Stimulated activated CD8-positive, alpha-beta memory T cell treated with anti-CD3 and anti-CD28 coated beads, Interleukin-12 subunit alpha, Interleukin-12 subunit beta, amount 100 ng/mL, for 4 hours (primary cell): ENCODE measurements at regions not wholly inside any gene's neighbourhood (a gene's known extent, or its start where the extent isn't known, plus 50 kb on each side); places are given as distances from the start of the nearest gene placed in this dataset.

Source experiments
- DNase-seq: peaks from one replicate; pipeline ENCODE4 v3.0.0-alpha.2; 2020; ENCODE audit warnings: low read depth

DNA sequence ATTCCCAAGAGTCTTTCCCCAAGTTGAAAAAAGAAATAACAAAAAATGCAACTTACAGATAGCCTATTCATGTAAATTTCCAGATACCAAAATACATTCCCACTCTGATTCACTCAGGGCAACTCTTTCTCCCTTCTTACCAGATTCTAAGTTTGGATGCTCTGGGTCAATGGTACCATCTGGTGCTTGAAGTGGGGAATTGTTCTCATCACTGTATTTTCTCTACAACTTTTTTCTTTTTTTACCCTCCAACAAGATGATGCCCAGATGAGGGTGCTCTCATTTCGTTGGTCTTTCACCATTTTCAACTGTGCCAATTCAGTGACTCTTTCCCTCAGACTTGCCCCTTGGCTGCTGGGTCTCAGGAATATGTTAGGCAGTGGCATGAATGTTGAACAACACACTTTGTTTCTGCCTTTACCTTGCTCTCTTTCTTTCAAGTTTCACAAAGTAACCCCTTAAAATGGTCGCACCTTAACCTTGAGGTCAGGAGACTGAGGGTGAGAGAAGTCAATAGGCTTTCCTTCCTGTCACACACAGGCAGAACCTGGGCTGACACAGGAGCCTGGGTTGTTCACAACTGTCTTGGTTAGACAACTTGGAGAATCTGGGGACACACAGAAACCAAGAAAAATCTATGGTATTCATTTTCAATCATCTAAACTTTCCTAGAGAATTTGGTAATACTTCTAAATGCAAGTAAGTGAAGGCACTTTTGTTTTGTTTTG, 330.7 kb upstream of the SLCO3A1 start:
- DNase-seq: no peak

DNA sequence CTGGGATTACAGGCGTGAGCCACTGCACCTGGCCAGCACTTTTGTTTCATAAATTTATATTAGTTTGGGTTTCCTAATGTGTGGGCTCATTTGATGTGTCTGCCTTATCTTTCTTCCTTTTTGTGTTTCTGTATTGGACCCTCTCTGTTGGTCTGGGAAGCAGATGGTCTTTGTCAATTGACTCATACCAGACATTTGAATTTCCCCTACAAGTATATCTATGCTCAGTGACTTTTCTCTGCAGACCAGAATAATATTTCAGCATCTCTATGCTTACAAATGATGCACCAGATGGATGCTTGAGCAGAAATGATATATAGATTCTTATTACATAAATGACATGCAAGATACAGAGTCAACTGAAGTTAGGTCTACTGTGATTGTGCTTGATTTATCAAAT, 329.9 kb upstream of the SLCO3A1 start:
- DNase-seq: no peak

DNA sequence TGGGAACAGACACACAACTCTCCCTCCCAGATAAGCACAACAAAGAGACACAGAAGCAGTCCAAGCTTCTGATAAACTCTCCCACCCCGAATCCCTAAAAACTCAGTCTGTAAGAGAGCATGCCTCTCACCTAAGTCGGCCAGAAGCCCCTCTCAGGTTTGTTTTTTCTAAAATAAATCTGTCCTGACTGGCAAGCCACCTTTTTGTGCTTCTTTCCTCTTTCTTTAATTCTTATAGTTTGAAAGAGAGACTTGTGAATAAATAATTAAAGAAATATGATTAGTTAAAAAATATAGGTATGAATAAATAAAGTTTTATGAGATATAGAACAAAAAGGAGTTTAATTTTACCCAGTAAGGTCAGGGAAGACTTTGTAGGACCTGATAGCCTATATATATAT, 329.0 kb upstream of the SLCO3A1 start:
- DNase-seq: no peak

DNA sequence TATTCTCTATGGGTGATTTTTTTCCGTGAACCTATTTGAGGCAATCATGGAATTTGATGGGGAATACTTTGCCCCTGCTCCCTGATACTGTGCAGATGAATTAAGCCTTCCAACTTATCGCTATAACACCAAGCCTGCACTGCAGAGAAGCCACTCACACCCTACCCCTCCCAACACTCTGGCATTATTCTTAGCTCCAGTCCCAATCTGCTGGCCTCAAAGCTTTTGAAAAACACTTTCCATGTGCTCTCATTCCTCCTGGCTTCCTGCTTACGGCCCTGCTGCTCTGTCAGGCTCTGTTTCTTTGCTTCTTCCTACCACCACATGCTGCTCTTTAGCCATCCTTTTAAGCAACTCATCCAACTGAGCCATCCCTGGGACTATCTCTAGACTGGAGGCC, 327.8 kb upstream of the SLCO3A1 start:
- no peak for DNase-seq

DNA sequence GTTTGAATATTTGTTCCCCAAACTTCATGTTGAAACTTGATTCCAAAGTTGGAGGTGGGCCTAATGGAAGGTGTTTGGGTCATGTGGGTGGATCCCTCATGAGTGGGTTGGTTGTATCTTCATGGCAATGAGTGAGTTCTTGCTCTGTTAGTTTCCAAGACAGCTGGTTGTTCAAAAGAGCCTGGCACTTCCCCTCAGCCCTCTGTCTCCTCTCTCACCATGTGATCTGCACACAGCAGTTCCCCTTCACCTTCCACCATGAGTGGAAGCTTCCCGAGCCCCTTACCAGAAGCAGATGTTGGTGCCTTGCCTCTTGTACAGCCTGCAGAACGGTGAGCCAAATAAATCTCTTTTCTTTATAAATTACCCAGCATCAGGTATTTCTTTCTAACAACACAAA, 327.1 kb upstream of the SLCO3A1 start:
- no peak for DNase-seq

DNA sequence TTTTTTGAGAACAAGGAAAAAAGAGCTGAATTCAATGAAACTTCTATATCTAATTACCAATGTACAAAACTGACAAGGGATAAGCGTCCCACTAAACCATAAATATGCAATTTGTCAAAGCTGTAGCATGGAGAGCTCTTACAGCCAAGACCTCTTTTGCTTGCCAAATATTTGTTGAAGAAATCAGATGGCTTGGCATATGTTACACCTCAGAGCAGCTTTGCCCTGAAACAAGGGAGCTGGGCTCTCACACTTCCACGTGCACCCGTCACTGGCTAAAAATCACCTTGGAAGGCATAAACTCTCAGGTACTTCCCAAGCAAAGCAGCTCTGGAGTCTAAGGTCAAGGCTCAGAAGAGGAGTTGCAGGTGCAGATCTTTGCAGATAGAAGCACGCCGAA, 324.7 kb upstream of the SLCO3A1 start:
- DNase-seq: no peak

DNA sequence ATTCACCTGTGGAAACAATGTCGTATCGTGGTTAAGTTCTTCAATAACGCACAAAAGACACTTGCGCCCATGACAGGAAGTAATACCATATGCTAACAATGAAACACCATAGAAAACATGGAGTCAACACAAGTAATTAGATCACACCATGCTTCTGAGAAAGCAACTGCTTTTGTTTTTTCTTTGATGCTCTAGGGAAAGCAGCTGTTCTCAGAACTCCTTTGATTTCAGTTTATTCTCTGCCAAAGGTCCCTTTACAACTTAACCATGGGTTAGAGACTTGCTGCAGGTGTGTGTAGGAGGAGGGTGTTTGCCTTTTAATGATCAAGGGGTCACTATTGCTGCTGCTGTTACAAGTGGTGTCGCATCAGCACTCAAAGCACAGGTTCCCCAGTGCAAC, 324.0 kb upstream of the SLCO3A1 start:
- DNase-seq: no peak

DNA sequence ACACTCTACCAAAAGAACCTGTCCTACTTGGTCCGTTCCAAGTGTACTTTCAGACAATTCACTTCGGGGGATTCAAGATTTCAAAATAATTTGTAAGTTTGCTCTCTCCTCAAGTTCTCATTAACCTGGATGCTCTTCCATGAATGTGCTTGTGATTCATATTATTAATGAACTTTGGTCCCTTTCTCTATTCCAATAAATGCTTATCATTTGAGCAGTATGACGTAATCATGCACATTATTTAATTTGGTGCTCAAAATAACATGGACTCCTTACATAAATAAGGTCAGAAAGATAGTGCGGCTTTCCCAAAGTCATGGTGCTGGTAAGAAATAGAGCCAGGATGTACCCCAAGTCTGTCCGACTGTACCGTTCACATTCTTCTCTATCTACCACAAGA, 323.2 kb upstream of the SLCO3A1 start:
- no peak for DNase-seq

DNA sequence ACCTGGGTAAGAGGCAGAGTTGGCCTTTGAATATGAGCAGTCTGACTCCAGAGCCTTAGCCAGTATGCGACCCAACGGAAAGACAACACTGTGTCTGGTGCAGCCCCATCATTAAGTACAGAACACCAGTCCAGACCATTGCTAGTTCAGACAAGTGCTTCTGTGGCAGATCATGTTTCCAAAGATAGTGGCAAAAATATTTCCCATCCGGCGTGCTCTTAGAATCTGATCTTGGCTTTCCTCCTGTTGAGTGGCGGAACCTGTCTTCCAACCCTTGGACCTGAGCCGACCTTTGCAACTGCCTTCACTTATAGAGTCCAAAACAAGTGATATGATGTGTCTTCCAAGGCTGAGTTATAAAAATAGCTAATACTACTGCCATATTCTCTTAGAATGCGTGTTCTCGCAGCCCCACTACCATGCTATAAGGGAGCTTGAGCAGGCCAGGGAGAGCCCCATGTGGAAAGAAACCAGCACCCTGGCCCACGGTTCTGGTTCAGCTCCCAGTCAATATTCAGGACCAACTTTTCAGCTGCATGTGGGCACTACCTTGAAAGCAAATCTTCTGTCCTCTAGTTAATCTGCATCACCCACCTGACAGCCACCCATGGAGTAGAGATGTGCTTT, 322.4 kb upstream of the SLCO3A1 start:
- no peak for DNase-seq

DNA sequence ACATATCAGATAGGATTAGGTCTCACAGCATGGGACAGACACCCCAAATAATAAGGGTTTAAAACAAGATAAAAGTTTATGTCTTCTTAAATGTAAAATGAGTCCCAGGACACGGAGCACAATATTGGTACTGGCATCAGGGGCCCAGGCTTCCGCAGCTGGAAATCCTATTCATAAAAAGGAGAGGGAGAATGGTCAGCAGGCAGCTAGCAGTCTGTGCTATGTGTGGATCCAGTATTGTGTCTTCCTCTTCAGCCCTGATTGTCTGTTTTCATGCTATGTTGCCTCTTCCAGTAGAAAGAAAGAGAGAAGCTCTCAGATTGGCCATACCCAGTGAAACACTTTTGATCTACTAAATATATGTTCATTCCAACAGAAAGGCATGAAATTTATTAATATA, 319.3 kb upstream of the SLCO3A1 start:
- no peak for DNase-seq

DNA sequence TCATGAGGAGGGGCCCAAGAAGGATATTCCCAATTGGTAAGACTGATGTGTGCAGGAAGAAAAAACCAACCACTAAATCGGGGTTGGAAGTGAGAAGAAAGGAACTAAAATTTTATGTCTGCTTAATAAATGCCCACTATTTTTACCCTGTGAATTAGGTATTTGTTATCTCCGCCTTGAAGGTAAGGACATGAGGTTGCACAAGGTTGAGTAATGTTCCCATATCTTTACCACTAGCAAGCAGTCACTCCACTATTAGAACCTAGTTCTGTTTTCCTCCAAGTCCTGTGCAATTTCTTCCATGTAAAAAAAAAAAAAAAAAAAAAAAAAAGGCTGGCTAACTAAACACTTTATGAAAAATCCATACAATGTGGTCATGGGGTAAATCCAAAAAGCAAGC, 318.5 kb upstream of the SLCO3A1 start:
- no peak for DNase-seq

DNA sequence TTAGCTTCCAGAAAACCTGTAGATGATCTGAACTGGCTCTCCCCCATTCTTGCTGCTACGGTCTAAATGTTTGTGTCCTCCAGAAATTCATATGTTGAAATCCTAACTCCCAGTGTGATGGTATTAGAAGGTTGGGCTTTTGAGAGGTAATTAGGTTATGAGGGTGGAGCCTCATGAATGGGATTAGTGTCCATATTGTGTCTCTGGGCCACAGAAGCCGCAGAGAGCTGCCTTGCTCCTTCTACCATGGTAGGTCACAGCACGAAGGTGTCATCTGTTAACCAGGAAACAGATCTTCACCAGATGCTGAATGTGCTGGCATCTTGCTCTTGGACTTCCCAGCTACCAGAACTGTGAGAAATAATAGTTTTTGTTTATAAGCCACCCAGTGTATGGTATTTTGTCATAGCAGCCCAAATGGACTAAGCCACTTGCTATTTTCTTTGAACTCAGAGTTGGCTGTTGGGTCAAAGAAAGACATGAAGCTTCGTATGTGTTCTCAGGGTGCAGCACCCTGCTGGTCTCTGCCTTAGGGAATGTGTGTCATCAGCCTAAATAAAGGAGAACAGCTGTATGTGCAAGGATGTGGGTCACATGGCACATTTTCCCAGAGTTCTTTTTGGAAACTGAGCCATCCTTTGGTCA, 317.5 kb upstream of the SLCO3A1 start:
- DNase-seq: no peak

DNA sequence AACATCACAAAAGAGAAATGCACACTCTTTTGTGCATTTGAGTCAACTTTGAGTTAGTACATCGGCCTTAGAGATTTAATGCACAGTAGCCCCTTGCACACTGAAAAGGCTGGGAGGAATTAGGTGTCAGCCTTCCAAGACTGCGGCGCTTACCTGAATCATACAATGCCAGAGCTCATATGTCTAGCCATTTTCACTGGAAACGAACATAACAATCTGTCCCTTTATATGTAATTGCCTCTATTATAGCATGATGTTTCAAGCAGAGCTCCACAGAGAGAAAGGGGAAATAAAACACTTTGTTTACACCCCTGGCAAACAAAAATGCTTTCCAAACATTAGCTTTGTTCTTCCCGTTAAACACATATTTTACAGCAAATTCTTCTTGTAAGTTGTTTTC, 315.7 kb upstream of the SLCO3A1 start:
- DNase-seq: no peak

DNA sequence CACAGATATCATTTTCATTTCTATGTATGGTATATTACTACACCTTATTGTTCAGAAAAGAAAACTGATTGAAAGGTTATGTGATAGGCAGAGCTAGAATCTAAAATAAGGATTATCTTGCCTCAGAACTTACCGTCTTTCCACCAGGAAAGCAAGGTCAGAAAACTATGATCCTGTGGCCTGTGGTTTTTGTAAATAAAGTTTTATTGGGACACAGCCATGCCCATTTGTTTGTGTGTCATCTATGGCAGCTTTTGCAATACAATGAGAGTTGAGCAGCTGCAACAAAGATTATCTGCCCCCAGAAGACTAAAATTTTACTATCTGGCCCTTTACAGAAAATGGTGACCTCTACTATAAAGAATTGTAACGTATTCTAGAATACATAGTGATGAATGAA, 314.7 kb upstream of the SLCO3A1 start:
- no peak for DNase-seq

DNA sequence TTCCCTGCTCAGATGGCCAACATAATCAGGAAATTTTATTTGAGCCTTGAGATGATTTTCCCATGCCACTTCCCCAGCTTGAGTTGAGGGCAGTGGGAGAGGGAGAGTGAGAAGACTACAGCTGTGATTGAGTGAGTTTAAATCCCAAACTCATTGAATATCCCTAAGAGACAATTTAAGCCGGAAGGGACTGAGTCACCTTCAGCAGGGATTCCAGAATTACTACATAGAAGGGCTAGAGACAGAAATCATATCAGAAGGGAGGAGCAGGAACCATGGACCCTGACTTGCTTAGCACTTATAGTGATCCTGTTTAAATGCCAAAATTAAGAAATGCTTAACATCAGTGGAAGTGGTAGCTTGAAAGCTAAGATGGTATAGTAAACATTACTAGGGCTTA, 312.2 kb upstream of the SLCO3A1 start:
- DNase-seq: no peak

DNA sequence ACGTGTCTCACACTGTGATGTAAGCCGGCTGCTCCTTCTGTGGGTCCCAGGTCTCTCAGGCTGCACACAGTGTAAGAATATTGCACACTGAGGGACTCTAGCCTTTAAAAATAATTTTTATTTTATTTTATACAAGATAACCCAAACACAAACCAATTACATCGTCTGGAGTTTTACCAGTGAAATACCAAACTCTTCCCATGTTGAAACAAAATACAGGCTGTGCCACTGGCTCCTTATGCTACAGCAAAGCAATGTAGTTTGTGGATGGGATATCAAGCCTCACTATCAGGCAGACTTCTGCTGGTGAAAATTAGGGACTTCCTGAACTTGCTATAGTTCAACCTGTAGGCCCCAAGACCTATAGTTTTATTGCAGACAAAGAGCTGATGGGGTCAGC, 311.3 kb upstream of the SLCO3A1 start:
- no peak for DNase-seq

DNA sequence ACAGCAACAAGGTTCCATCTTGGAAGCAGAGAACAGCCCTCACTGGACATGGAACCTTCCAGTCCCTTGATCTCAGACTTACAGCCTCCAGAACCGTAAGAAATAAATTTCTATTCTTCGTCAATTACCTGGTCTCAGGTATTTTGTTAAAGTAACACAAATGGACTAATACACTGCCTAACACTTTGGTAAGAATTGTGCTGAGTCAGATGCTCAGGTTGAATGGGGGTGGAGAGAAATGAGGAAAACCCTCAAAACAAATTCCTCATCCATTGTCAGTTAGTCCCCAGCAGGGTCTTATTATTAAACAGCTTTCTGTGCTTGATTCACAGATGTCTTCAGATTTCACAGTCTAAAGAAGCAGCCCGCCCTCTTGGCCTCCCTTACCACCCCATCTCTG, 306.2 kb upstream of the SLCO3A1 start:
- no peak for DNase-seq

DNA sequence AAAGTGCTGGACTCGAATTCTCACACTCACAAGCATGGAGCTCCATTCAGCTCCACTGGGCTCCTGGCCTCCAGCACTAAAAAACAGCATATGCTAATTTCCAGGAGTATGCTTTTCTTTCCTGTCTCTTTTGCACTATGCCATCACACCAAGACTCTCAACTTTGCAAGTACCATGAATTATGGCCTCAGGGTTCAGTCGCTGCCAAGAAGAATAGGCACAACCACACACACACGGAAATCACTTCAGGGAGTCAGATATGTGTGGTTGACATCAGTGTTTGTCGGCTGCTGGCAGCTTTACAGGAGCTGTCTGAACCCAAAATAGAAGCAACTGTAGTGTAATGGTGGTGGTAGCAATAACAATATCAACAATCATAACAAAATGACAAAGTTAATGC, 305.0 kb upstream of the SLCO3A1 start:
- DNase-seq: no peak

DNA sequence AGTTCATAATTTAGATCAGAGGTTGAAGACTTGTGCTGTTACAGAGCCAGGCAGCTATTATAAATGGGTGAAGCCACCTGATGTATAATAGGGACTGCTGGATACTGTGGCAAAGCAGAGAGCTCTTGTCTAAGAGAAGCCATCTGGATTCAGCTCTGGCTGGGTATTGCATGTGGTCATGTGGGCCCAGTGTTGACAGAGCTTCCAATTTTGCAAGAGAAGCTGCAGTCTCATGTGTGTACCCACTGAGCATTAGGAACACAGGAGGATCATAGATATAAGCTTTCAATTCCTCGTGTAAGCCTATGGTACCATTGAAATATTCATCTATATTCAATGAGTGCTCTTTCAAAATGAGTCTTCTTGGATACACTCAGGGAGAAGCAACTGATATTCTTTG, 303.9 kb upstream of the SLCO3A1 start:
- DNase-seq: no peak

DNA sequence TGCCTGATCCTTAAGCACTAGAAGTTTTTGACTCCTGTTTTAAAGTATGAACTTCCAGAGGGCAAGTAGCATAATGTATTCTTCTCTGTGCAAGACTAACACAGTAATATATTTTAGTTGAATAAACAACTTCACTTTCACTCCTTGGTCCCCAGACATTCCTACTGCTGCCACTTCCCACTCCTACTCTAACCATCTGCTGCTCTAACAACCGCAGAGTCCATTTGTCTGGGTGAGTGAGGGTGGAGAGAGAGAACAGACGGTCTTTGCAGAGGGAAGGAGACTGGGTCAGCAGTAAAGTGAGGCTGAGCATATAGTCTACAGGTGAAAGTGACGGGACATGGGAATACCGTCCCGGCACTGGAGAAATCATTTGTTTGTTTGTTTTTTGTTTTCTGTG, 301.0 kb upstream of the SLCO3A1 start:
- DNase-seq: no peak

DNA sequence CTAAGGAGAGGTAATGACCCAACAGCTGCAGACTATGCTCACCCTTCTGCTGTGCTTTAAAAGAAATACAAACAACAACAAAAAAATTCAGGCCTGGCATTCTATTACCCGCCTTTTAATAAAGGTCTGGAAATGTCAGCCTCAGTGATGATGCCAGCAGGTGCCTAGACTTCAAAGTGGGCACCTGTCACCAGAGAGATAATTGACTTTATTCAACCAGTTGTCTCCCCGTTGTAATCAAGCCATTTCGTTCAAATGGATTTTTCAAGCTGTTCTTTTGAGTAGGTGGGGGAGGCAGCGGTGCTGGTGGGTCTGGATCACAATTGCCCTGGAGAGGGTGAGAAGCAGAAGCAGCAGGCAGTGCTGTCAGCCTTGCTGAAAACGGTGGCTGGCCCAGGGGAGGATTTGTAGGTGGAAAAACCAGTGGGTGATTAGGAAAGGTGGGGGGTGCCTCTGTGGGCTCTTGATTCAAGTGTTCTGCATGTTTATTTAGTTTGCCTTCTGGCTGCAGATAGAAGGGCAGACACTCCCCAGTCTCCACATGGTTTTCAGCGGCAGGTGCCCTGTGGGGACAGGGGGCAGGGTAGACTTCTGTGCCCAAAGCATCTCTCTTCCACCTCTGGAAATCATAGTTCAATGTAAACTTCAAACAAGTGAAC, 300.2 kb upstream of the SLCO3A1 start:
- DNase-seq: no peak

DNA sequence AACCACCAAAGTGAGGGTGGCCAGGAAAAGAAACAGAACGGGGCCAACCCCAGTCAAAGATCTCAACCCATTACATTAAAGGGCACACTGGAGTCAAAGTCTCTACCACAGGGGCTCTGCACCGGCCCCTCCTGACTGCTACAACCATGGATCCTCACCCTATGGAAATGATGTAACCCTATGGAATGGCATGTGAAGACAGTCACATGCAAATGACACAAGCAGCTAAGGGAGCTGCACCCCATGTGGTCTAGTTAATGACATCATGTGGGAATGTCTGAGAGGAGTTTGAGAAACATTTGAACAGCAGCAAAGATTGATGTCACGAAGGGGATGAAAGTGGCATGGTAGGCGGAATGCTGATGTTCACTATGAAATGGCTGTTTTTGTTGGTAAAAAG, 298.2 kb upstream of the SLCO3A1 start:
- no peak for DNase-seq

DNA sequence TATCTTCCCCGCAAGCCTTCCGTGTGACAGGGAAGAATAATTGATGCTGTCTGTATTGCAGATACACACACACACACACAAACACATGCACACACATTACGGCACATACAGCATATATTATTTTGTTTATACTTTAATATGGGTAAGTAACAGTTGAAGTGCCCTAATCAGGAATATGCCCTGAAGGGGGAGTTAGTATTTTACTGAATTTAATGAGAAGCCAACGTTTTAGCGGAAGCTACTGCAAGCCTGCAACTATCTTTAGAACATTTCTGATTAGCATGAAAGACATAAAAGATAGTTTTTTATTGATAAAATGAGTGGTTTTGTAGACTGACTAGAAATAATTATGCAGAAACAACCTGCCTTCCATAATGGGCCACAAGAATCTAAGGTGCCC, 296.6 kb upstream of the SLCO3A1 start:
- DNase-seq: no peak
